ENCODE measurements at regions not wholly inside any gene's neighbourhood (a gene's known extent, or its start where the extent isn't known, plus 50 kb on each side); places are given as distances from the start of the nearest gene placed in this dataset.

GRCh38 chr5:111967463-111967862 lies 210.5 kb upstream of the NREP start:
- TF ChIP-seq EZH2phosphoT487 (IDR thresholded peaks at IDR 0.05; ENCODE audit: low read depth, severe bottlenecking, unreplicated experiment) (no peak), EZH2 (IDR thresholded peaks at IDR 0.05; ENCODE audit: borderline replicate concordance) (no peak), CTCF (IDR thresholded peaks at IDR 0.05; ENCODE audit: poor library complexity) (no peak)
- Histone ChIP-seq H3K4me3 (no peak overlapping the region), H4K20me1 (ENCODE audit: insufficient read depth, poor library complexity, severe bottlenecking) (no peaks in the 10 kb centered on the region), H3K4me2 (no peak overlapping the region), H3K36me3 (replicated peaks; ENCODE audit: insufficient read depth, low read depth) (no peaks in the 10 kb centered on the region), H3K27ac (no peak overlapping the region), H3K9me3 (ENCODE audit: low read depth) (no peaks in the 10 kb centered on the region), H3K79me2 (no peaks in the 10 kb centered on the region), H3K4me1 (ENCODE audit: insufficient read depth) (no peaks in the 10 kb centered on the region), H3K9me2 (replicated peaks; ENCODE audit: insufficient read depth) (no peaks in the 10 kb centered on the region), H2AFZ (no peak overlapping the region), H3K27me3 (no peaks in the 10 kb centered on the region)
- DNase-seq (ENCODE audit: low spot score): no peak
- WGBS (ENCODE audit: low lambda C conversion rate, missing lambda C conversion rate): 98% methylated on average over 8 of the region's 8 CpGs

- Histone ChIP-seq H3K36me3 (replicated peaks; ENCODE audit: insufficient read depth, low read depth) (no peaks in the 10 kb centered on the region), H3K27me3 (no peaks in the 10 kb centered on the region), H3K4me1 (ENCODE audit: insufficient read depth) (no peaks in the 10 kb centered on the region), H3K4me3 (no peak overlapping the region), H3K4me2 (no peak overlapping the region), H4K20me1 (ENCODE audit: insufficient read depth, poor library complexity, severe bottlenecking) (no peaks in the 10 kb centered on the region), H3K9me3 (ENCODE audit: low read depth) (no peaks in the 10 kb centered on the region), H2AFZ (no peak overlapping the region), H3K27ac (no peak overlapping the region), H3K79me2 (no peaks in the 10 kb centered on the region), H3K9me2 (replicated peaks; ENCODE audit: insufficient read depth) (no peaks in the 10 kb centered on the region)
- TF ChIP-seq EZH2phosphoT487 (IDR thresholded peaks at IDR 0.05; ENCODE audit: low read depth, severe bottlenecking, unreplicated experiment) (no peak), EZH2 (IDR thresholded peaks at IDR 0.05; ENCODE audit: borderline replicate concordance) (no peak), CTCF (IDR thresholded peaks at IDR 0.05; ENCODE audit: poor library complexity) (no peak)
- no peak for DNase-seq (ENCODE audit: low spot score)
These were observed 209.3 kb upstream of the NREP start for GRCh38 chr5:111966290-111966689.

GRCh38 chr5:111963555-111963954 lies 206.6 kb upstream of the NREP start:
- Histone ChIP-seq H3K27me3 (no peaks in the 10 kb centered on the region), H3K4me2 (no peak overlapping the region), H3K9me2 (replicated peaks; ENCODE audit: insufficient read depth) (no peaks in the 10 kb centered on the region), H2AFZ (no peak overlapping the region), H3K27ac (no peak overlapping the region), H3K4me3 (no peak overlapping the region), H3K4me1 (ENCODE audit: insufficient read depth) (no peaks in the 10 kb centered on the region), H3K9me3 (ENCODE audit: low read depth) (no peaks in the 10 kb centered on the region), H4K20me1 (ENCODE audit: insufficient read depth, poor library complexity, severe bottlenecking) (no peaks in the 10 kb centered on the region), H3K36me3 (replicated peaks; ENCODE audit: insufficient read depth, low read depth) (no peaks in the 10 kb centered on the region), H3K79me2 (no peaks in the 10 kb centered on the region)
- DNase-seq (ENCODE audit: low spot score): no peak
- no peak for TF ChIP-seq CTCF (IDR thresholded peaks at IDR 0.05; ENCODE audit: poor library complexity)
- TF ChIP-seq EZH2phosphoT487 (IDR thresholded peaks at IDR 0.05; ENCODE audit: low read depth, severe bottlenecking, unreplicated experiment): no peak
- TF ChIP-seq EZH2 (IDR thresholded peaks at IDR 0.05; ENCODE audit: borderline replicate concordance): no peak

GRCh38 chr5:111962906-111963305 lies 205.9 kb upstream of the NREP start:
- H3K4me1 ChIP-seq (ENCODE audit: insufficient read depth): no peaks in the 10 kb centered on the region
- no peak for DNase-seq (ENCODE audit: low spot score)
- H3K4me2 ChIP-seq: no peak overlapping the region
- H3K27ac ChIP-seq: no peak overlapping the region
- H4K20me1 ChIP-seq (ENCODE audit: insufficient read depth, poor library complexity, severe bottlenecking): no peaks in the 10 kb centered on the region
- H3K9me3 ChIP-seq (ENCODE audit: low read depth): no peaks in the 10 kb centered on the region
- H2AFZ ChIP-seq: no peak overlapping the region
- TF ChIP-seq EZH2 (IDR thresholded peaks at IDR 0.05; ENCODE audit: borderline replicate concordance): no peak
- 94% methylated on average over 9 of the region's 9 CpGs for WGBS (ENCODE audit: low lambda C conversion rate, missing lambda C conversion rate)
- no peaks in the 10 kb centered on the region for H3K79me2 ChIP-seq
- no peak overlapping the region for H3K4me3 ChIP-seq
- H3K9me2 ChIP-seq (replicated peaks; ENCODE audit: insufficient read depth): no peaks in the 10 kb centered on the region
- no peaks in the 10 kb centered on the region for H3K36me3 ChIP-seq (replicated peaks; ENCODE audit: insufficient read depth, low read depth)
- no peaks in the 10 kb centered on the region for H3K27me3 ChIP-seq
